Jurkat, Clone E6-1 (cell line): ENCODE measurements at regions not wholly inside any gene's neighbourhood (a gene's known extent, or its start where the extent isn't known, plus 50 kb on each side); places are given as distances from the start of the nearest gene placed in this dataset.

Experiments
- DNase-seq: peaks from one replicate; pipeline ENCODE4 v3.0.0-alpha.2; 2011; ENCODE audit warnings: low read depth, low spot score
- H3K4me3 ChIP-seq: 2 replicates; pipeline ENCODE4 v1.5.1; 2011; ENCODE audit warnings: mild to moderate bottlenecking, low read length, control low read depth, moderate library complexity

DNA sequence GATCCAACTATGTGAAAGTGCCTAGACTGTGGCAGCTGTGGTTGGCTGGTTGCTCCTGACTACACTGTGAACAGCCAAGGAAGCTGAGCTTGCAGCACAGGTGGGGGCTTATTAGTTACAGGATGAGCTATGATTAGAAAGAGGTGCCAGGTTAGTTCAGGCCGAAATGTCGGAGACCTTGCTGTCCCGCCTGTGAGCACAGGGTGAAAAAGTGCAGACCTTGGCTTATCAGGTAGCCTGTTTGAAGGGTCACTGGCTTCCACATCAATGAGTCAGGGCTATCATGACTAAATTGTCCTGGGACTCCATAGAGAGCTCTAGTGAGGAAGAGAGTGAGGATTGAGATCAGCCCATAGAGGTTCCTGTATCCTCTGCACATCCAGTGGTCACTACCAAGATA, 114.3 kb upstream of the PLPPR1 start:
- H3K4me3 ChIP-seq: no peak overlapping the region
- DNase-seq: no peak

DNA sequence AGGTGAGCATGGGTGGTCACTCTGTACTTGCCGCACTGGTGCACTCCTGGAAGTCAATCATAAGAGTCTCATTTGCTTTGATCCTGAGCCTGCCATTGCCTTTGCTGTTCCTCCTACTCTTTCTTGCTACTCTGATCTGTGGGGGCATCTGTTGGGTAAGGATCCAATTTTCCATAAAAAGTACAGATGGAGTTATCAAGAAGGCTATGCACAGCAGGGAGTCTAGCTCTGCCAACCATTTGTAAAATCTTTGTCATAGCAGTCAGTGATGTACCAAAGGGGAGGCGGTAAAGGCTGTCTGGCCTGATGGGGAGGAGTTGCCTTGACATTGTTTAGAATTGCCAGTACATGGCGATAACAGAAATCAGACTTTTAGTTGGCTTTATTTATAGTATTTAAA, 109.0 kb upstream of the PLPPR1 start:
- H3K4me3 ChIP-seq: no peak overlapping the region
- DNase-seq: no peak

DNA sequence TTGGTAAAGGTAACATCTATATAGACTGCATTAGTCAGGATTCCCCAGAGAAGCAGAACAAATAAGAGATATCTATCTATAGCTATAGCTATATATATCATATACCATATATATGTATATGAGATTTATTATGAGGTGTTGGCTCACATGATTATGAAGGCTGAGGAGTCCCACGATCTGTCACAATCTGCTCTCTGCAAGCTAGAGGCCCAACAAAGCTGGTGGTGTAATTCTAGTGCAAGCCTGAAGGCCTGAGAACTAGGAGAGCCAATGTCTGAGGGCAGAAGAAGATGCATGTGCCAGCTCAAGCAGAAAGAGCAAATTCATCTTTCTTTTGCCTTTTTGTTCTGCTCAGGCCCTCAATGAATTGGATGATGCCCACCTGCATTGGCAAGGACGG, 102.2 kb upstream of the PLPPR1 start:
- no peak for DNase-seq
- H3K4me3 ChIP-seq: no peak overlapping the region

GRCh38 chr9:100927763-100928162, 100.8 kb upstream of the PLPPR1 start:
- no peak for DNase-seq
- H3K4me3 ChIP-seq: no peak overlapping the region

DNA sequence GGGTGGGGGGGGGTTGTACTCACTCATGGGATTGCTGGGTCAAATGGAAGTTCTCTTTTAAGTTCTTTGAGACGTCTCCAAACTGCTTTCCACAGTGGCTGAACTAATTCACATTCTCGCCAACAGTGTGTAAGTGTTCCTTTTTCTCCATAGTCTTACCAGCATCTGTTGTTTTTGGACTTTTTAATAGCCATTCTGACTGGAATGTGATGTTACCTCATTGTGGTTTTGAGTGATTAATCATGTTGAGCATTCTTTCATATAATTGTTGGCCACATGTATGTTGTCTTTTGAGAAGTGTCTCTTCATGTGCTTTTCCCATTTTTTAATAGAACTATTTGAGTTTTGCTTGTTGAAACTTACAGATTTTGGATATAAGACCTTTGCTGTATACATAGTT, 94.9 kb upstream of the PLPPR1 start:
- DNase-seq: no peak
- H3K4me3 ChIP-seq: no peak overlapping the region

GRCh38 chr9:100937382-100937781, 91.1 kb upstream of the PLPPR1 start:
- no peak overlapping the region for H3K4me3 ChIP-seq
- no peak for DNase-seq

- no peak for DNase-seq
- H3K4me3 ChIP-seq: no peak overlapping the region
Observed at GRCh38 chr9:100938507-100938906, 90.0 kb upstream of the PLPPR1 start.

GRCh38 chr9:100939636-100940035, 88.9 kb upstream of the PLPPR1 start:
- DNase-seq: no peak
- no peak overlapping the region for H3K4me3 ChIP-seq

DNA sequence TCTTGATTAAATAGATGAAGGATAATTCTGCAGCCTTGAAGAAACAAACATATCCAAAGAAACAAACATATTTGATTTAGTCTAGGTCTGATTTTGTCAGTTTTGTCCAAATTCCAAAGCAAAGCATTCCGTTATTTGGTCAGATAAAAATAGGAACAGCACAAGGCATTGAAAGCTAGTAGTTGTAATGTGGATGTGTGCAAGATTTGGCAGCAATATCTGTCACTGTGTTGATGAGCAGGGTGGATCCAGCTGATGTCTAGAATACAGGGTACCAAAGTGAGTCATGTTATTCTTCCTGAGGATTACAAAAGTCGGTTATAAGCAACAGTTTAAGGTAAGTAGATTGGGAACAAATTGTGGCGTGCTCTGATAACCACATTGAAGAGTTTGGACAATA, 69.3 kb upstream of the PLPPR1 start:
- DNase-seq: no peak
- H3K4me3 ChIP-seq: no peak overlapping the region
